Lung microvascular endothelial cell (primary cell): ENCODE measurements at regions not wholly inside any gene's neighbourhood (a gene's known extent, or its start where the extent isn't known, plus 50 kb on each side); places are given as distances from the start of the nearest gene placed in this dataset.

ENCODE experiments used
- DNase-seq, 2 donors: peaks; one replicate each; pipeline versions ENCODE4 v3.0.0 to v3.0.0-alpha.2; 2010; ENCODE audit warnings: low read depth in 2 of 2

- no peak for DNase-seq
Measured at GRCh38 chr1:198032668-198033067, 115.5 kb downstream of the LHX9 start.

- DNase-seq: no peak
Measured at GRCh38 chr1:198040880-198041279, 115.9 kb upstream of the NEK7 start.

GRCh38 chr1:198042168-198042567 is 114.6 kb upstream of the NEK7 start:
- no peak for DNase-seq

GRCh38 chr1:198047913-198048312 is 108.9 kb upstream of the NEK7 start:
- DNase-seq: no peak

GRCh38 chr1:198054510-198054909 is 102.3 kb upstream of the NEK7 start:
- DNase-seq: no peak

- peak in 1 of 2 donors; percentile 4 for DNase-seq
Measured at GRCh38 chr1:198056255-198056654, 100.5 kb upstream of the NEK7 start.

- no peak for DNase-seq
Measured at GRCh38 chr1:198064181-198064580, 92.6 kb upstream of the NEK7 start.

- no peak for DNase-seq
Measured at GRCh38 chr1:198068285-198068684, 88.5 kb upstream of the NEK7 start.

GRCh38 chr1:198072177-198072576 is 84.6 kb upstream of the NEK7 start:
- peak; percentile 28 to 67 for DNase-seq

- no peak for DNase-seq
Measured at GRCh38 chr1:198075296-198075695, 81.5 kb upstream of the NEK7 start.

- DNase-seq: no peak
Measured at GRCh38 chr1:198079432-198079951, 77.3 kb upstream of the NEK7 start.

GRCh38 chr1:198082576-198082975 is 74.2 kb upstream of the NEK7 start:
- no peak for DNase-seq

GRCh38 chr1:198083549-198083948 is 73.2 kb upstream of the NEK7 start:
- DNase-seq: no peak

GRCh38 chr1:198084241-198084908 is 72.4 kb upstream of the NEK7 start:
- DNase-seq: no peak

- DNase-seq: peak; percentile 63 to 92
Measured at GRCh38 chr1:198086051-198086745, 70.6 kb upstream of the NEK7 start.

GRCh38 chr1:198087831-198088230 is 69.0 kb upstream of the NEK7 start:
- peak in 1 of 2 donors; percentile 10 for DNase-seq

- peak; percentile 54 to 63 for DNase-seq
Measured at GRCh38 chr1:198088360-198089071, 68.3 kb upstream of the NEK7 start.

- no peak for DNase-seq
Measured at GRCh38 chr1:198096390-198096789, 60.4 kb upstream of the NEK7 start.

GRCh38 chr1:198099755-198100154 is 57.0 kb upstream of the NEK7 start:
- DNase-seq: no peak

GRCh38 chr1:198101716-198102453 is 54.9 kb upstream of the NEK7 start:
- DNase-seq: no peak

GRCh38 chr1:198102454-198102827 is 54.4 kb upstream of the NEK7 start:
- DNase-seq: no peak

- no peak for DNase-seq
Measured at GRCh38 chr1:198105185-198105584, 51.6 kb upstream of the NEK7 start.
